AG09319 (cell line): ENCODE measurements at regions not wholly inside any gene's neighbourhood (a gene's known extent, or its start where the extent isn't known, plus 50 kb on each side); places are given as distances from the start of the nearest gene placed in this dataset.
"Not testable (repeated sequence)": the region's sequence is repeated elsewhere in the genome, so short reads cannot be mapped to it uniquely, and the experiment has no call there.

Source experiments
- DNase-seq: peaks from one replicate; pipeline ENCODE4 v3.0.0-alpha.2; 2010; ENCODE audit warnings: low read depth; ENCODE audit errors: extremely low read depth
- CTCF ChIP-seq: IDR thresholded peaks from 2 replicates; pipeline ENCODE4 v1.5.1; 2011; ENCODE audit warnings: low read depth, mild to moderate bottlenecking, inconsistent platforms, low read length, moderate library complexity

- no peak for DNase-seq
- no peak for TF ChIP-seq CTCF
Measured at GRCh38 chr16:66087308-66087707, 279.2 kb upstream of the CDH5 start.

- DNase-seq, result no peak
- no peak for TF ChIP-seq CTCF
Measured at GRCh38 chr16:66085651-66086050, 280.8 kb upstream of the CDH5 start.

- DNase-seq, result not testable (repeated sequence)
Measured at GRCh38 chr16:66084731-66085130, 281.8 kb upstream of the CDH5 start.

- no peak for TF ChIP-seq CTCF
- DNase-seq, result no peak
Measured at GRCh38 chr16:66084306-66084705, 282.2 kb upstream of the CDH5 start.

- TF ChIP-seq CTCF, result no peak
- DNase-seq, result no peak
Measured at GRCh38 chr16:66083171-66083570, 283.3 kb upstream of the CDH5 start.

GRCh38 chr16:66082424-66082823 is 284.1 kb upstream of the CDH5 start:
- DNase-seq, result no peak
- no peak for TF ChIP-seq CTCF

- TF ChIP-seq CTCF, result no peak
- DNase-seq, result no peak
Measured at GRCh38 chr16:66081775-66082366, 284.6 kb upstream of the CDH5 start.

- DNase-seq, result no peak
- no peak for TF ChIP-seq CTCF
Measured at GRCh38 chr16:66079671-66080334, 286.7 kb upstream of the CDH5 start.
